GM06990 (cell line): ENCODE measurements at regions not wholly inside any gene's neighbourhood (a gene's known extent, or its start where the extent isn't known, plus 50 kb on each side); places are given as distances from the start of the nearest gene placed in this dataset.

Experiments used
- DNase-seq: peaks from one replicate; pipeline ENCODE4 v3.0.0-alpha.2; 2011; ENCODE audit not compliant: insufficient read length; ENCODE audit errors: extremely low read depth
- H3K27me3 ChIP-seq: replicated peaks from 2 replicates; pipeline ENCODE4 v1.6.0; 2011; ENCODE audit warnings: low read length; ENCODE audit not compliant: control insufficient read depth, insufficient read depth
- H3K36me3 ChIP-seq: 2 replicates; pipeline ENCODE4 v1.5.1; 2011; ENCODE audit warnings: low read length; ENCODE audit not compliant: control insufficient read depth, insufficient read depth
- H3K4me3 ChIP-seq: replicated peaks from 2 replicates; pipeline ENCODE4 v1.5.1; 2011; ENCODE audit warnings: low read depth, mild to moderate bottlenecking, control low read depth, low read length
- CTCF ChIP-seq: IDR thresholded peaks from 2 replicates; pipeline ENCODE4 v1.5.1; 2011; ENCODE audit warnings: low read length, control low read depth, mild to moderate bottlenecking, inconsistent platforms; ENCODE audit not compliant: insufficient read depth, poor library complexity, severe bottlenecking

DNA sequence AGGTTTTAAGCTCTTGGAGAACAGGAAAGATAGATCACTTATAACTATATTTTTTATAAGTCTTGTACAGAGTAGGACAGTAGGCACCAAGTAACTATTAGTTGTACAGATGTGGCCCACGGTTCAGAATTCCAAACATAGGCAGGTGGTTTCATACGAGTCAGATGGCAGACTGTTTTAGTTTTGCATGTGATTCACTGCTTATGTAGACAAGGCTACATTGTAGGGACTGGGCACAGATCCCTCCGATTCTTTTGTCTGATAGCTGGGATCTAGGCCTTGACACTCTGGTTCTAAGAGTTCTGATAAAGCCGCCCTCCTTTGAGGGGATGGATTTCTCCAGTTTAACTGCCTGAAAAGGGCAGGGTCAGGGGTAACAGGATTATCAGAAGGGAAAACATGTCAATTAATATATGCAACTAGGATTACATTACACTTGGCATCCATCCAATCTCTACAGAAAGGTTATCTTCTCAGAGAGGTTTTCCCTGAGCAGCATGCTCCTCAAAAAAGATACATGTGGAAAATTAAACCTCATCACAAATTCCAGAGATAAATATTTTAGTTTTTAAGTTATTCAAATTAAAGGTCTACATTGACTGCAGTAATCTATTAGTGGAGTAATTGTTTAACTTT is 87.8 kb downstream of the SPRY1 start:
- no peaks in the 10 kb centered on the region for H3K27me3 ChIP-seq
- DNase-seq: no peak
- H3K36me3 ChIP-seq: no peaks in the 10 kb centered on the region
- no peak for TF ChIP-seq CTCF
- H3K4me3 ChIP-seq: no peak overlapping the region

- no peak for TF ChIP-seq CTCF
- H3K27me3 ChIP-seq: no peaks in the 10 kb centered on the region
- DNase-seq: no peak
- no peak overlapping the region for H3K4me3 ChIP-seq
- H3K36me3 ChIP-seq: no peaks in the 10 kb centered on the region
Observed at GRCh38 chr4:123485601-123486000, 89.0 kb downstream of the SPRY1 start.

DNA sequence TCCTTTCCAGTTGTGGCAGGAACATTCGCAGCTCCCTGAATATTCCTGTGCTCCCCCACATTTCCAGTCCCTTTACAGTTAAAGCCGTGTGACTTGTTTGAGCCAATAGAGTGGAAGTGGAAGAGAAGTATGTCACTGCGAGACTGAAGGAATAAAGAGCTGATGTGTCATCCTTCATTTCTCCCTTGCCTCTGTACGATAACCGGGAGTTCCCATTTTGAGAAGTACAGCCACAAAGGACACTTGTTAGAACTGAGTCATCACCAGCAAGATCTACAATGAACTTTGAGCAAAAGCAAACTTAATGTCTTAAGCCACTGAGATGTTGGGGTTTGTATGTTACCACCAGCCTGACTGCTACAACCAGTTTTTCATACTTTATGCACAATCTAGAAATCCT is 92.3 kb downstream of the SPRY1 start:
- no peak for DNase-seq
- Histone ChIP-seq H3K4me3 (no peak overlapping the region), H3K36me3 (no peaks in the 10 kb centered on the region), H3K27me3 (no peaks in the 10 kb centered on the region)
- no peak for TF ChIP-seq CTCF

DNA sequence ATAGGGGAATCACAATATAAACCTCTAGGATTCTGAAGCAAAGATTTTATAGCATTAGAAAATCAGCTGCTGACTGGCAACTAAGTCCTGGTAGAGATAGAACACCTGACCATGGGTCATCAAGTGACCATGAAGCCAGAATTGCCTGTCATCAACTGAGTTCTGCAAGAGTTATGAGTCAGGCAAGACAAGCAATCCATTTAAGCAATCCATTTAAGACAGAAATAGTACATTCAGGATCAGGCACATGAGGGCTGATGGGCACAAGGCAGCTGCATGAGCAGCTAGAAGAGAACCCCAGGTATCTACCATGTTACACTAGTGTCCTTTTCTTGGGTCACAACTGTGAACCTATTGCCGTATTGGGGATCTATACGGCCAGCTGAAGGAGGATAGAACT is 98.9 kb downstream of the SPRY1 start:
- no peak for DNase-seq
- no peak for TF ChIP-seq CTCF
- Histone ChIP-seq H3K27me3 (no peaks in the 10 kb centered on the region), H3K36me3 (no peaks in the 10 kb centered on the region), H3K4me3 (no peak overlapping the region)

GRCh38 chr4:123496421-123496820 is 99.8 kb downstream of the SPRY1 start:
- no peak for DNase-seq
- Histone ChIP-seq H3K4me3 (no peak overlapping the region), H3K27me3 (no peaks in the 10 kb centered on the region), H3K36me3 (no peaks in the 10 kb centered on the region)
- no peak for TF ChIP-seq CTCF

- H3K4me3 ChIP-seq: no peak overlapping the region
- no peak for TF ChIP-seq CTCF
- H3K27me3 ChIP-seq: no peaks in the 10 kb centered on the region
- DNase-seq: no peak
- no peaks in the 10 kb centered on the region for H3K36me3 ChIP-seq
Observed at GRCh38 chr4:123497340-123497739, 100.7 kb downstream of the SPRY1 start.
